ENCODE measurements at regions not wholly inside any gene's neighbourhood (a gene's known extent, or its start where the extent isn't known, plus 50 kb on each side); places are given as distances from the start of the nearest gene placed in this dataset.
"Not testable (repeated sequence)": the region's sequence is repeated elsewhere in the genome, so short reads cannot be mapped to it uniquely, and the experiment has no call there.

GRCh38 chr4:43435291-43435690 is 542.8 kb downstream of the GRXCR1 start:
- DNase-seq (ENCODE audit: low spot score): no peak

- no peak for DNase-seq (ENCODE audit: low spot score)
Measured at GRCh38 chr4:43452948-43453347, 560.4 kb downstream of the GRXCR1 start.

- no peak for DNase-seq (ENCODE audit: low spot score)
Measured at GRCh38 chr4:43456383-43456782, 563.9 kb downstream of the GRXCR1 start.

DNA sequence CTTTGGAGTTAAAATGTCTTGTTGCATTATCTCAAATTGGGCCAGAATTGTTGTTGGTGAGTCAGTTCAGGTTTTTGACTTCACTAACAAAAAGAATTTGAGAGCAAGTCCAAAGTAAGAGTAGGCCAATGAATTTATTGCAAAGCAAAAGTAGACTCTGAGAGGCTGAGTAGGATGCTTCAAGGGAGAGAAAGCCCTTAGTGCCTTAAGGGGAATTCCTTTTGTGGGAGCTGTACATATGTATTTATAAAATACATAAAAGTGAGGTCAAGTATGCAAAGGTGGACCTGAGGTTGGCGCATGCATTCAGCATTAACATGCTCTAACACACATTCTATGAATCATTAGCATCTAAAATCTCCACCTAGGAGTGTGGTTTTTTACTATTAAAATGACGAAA is 565.4 kb downstream of the GRXCR1 start:
- DNase-seq (ENCODE audit: low spot score): no peak

GRCh38 chr4:43458293-43458692 is 565.8 kb downstream of the GRXCR1 start:
- no peak for DNase-seq (ENCODE audit: low spot score)

- DNase-seq (ENCODE audit: low spot score): no peak
Measured at GRCh38 chr4:43471950-43472349, 579.4 kb downstream of the GRXCR1 start.

DNA sequence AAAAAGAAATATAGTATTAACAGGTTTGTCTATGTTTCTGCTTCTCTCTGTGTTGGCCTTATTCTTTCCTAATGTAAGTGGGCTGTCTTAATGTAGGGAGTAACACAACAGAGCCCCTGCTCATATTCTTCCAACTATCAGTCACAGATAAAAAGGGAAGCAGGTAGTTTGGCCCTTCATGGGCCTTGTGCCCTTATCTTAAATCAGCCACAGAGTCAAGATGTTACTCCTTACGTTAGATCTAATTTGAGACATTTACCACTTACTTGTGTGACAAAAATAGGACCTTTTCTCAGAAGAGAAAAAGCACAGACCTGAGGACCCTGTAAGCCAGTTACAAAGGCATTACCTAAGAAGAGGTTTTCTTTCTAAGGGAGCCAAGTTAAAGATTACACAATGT is 589.0 kb downstream of the GRXCR1 start:
- DNase-seq (ENCODE audit: low spot score): no peak

DNA sequence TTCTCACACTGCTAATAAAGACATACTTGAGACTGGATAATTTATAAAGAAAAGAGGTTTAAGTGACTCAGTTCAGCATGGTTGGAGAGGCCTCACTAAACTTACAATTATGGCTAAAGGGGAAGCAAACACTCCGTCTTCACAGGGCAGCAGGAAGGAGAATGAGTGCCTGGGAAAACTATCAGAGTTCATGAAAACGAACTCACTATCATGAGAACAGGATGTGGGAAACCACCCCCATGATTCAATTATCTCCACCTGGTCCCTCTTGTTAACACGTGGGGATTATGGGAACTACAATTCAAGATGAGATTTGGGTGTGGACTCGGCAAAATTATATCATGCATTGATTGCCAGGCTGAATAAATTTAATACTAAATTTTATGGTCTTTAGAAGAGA is 592.7 kb downstream of the GRXCR1 start:
- no peak for DNase-seq (ENCODE audit: low spot score)

- no peak for DNase-seq (ENCODE audit: low spot score)
Measured at GRCh38 chr4:43496188-43496587, 603.7 kb downstream of the GRXCR1 start.

DNA sequence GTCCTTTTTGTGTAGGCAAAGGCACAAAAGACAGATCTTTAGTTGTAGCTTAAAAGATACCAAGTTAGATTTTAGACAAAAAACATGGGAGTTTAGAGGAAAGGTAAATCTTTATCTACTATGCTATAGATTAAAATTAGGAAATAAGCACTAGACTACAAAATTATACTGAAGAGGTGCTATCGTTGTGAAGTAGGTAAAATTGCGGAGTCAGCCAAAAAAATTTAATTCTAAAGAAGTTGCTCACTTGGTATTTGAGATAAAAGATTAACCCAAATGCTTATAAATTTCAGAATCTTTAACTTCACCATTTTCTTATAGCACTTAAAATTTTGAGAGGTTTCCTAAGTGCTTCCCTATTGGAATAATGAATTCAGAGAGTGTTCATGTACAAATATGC is 604.1 kb downstream of the GRXCR1 start:
- DNase-seq (ENCODE audit: low spot score): no peak

- DNase-seq (ENCODE audit: low spot score): not testable (repeated sequence)
Measured at GRCh38 chr4:43505823-43506222, 613.3 kb downstream of the GRXCR1 start.

- no peak for DNase-seq (ENCODE audit: low spot score)
Measured at GRCh38 chr4:43512253-43512652, 619.7 kb downstream of the GRXCR1 start.

- no peak for DNase-seq (ENCODE audit: low spot score)
Measured at GRCh38 chr4:43525646-43526045, 633.1 kb downstream of the GRXCR1 start.

GRCh38 chr4:43547561-43547960 is 655.0 kb downstream of the GRXCR1 start:
- DNase-seq (ENCODE audit: low spot score): no peak

DNA sequence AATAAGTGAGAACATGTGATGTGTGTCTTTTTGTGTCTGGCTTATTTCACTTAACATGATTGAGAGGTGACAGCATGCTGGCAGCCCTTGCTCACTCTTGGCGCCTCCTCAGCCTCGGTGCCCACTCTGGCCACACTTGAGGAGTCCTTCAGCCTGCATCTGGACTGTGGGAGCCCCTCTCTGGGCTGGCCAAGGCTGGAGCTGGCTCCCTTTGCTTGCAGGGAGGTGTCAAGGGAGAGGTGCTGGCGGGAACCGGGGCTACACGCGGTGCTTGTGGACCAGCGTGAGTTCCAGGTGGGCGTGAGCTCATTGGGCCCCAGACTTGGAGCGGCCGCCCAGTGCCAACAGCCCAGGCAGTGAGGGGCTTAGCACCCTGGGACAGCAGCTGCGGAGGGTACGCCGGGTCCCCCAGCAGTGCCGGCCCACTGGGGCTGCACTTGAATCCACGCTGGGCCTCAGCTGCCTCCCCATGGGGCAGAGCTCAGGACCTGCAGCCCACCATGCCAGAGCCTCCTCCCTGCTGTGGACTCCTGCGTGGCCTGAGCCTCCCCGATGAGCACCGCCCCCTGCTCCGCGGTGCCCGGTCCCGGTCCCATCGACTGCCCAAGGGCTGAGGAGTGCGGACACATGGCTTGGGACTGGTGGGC is 658.6 kb downstream of the GRXCR1 start:
- no peak for DNase-seq (ENCODE audit: low spot score)

GRCh38 chr4:43556262-43556661 is 663.7 kb downstream of the GRXCR1 start:
- no peak for DNase-seq (ENCODE audit: low spot score)

DNA sequence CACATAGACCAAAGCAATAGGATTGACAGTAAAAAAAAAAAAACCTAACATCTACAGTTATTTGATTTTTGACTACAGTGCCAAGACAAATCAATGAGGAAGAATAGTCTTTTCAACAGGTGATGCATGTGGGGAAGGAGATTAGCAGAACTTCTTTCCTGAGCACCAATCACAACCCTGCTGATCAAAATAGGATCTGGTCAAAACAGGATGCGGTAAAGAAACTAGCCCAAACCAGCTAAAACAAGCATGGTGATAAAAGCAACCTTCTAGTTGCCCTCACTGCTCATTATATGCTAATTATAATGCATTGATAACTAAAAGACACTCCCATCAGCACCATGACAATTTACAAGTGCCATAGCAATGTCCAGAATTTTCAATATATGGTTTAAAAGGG is 667.5 kb downstream of the GRXCR1 start:
- no peak for DNase-seq (ENCODE audit: low spot score)

DNA sequence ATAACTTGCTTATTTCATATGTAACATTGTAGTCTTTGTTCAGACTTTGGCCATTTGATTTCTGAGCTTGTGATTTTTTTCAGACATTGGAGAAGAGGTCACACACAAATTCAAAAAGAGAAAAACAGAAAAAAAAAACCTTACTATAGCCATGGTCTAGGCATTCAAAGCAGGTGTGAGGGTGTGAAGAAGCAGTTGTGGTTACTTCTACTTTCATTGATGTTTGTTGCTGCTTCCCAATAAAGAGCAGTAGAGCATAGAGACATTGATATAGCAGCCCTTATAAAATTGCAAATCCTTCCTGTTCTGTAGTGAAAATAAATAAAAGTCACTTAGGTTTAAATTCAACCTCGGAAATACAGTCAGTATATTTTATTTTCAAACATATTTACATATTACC is 671.6 kb downstream of the GRXCR1 start:
- DNase-seq (ENCODE audit: low spot score): no peak

DNA sequence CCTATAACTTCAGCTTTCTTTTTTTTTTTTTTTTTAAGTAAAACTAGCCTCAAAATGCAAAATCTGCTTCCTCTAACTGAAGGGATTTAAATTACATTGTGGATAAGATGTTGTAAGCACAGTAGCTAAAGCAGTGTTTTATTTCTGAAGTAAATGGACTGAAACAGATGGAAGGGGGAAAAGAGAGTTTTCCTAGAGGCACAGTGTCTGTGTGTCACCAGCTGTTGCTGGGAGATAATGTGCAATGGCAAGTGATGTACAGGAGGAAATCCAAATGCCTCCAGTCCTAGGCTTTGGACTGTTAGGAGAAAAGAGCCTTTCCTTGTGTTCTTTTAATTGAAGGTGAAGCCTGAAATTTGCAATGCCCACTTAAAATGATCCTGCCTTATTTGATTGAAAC is 672.1 kb downstream of the GRXCR1 start:
- no peak for DNase-seq (ENCODE audit: low spot score)

- DNase-seq (ENCODE audit: low spot score): no peak
Measured at GRCh38 chr4:43567644-43568043, 675.1 kb downstream of the GRXCR1 start.

- DNase-seq (ENCODE audit: low spot score): no peak
Measured at GRCh38 chr4:43586813-43587212, 694.3 kb downstream of the GRXCR1 start.

DNA sequence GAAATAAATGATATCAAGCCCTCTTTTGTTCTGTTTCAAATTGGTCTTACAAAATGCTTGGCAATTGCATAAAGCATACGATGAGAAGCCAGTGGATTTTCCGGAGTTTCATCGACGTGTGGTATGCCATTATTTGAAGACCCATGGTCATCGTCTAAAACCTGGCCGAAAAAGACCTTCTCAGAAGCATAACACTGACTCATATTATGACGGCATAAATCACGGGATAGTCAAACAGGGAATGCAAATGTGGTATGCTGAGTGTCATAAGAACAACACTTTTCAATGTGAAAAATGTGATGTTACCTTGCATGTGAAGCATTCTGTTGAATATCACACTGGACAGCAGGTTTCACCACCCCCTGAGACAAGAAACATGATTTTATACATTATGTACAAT is 695.2 kb downstream of the GRXCR1 start:
- DNase-seq (ENCODE audit: low spot score): no peak

DNA sequence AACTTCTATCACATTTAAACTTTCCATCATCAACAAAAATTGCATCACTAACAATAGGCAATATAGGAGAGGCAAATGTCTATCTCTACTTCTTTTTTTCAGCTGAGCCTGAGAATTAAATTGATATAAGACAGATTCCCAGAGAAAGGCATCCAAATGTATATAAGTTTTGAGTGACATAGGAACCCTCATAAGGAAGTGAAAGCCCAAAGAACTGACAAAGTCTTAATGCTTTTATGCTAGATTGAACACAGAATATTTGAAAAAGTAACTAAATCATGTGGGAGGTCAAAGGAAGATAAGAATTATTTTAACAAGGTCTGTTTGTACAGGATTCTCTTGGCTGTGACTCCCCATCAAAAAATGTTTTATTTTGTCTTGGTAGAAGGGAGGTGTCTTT is 714.9 kb downstream of the GRXCR1 start:
- DNase-seq (ENCODE audit: low spot score): no peak

DNA sequence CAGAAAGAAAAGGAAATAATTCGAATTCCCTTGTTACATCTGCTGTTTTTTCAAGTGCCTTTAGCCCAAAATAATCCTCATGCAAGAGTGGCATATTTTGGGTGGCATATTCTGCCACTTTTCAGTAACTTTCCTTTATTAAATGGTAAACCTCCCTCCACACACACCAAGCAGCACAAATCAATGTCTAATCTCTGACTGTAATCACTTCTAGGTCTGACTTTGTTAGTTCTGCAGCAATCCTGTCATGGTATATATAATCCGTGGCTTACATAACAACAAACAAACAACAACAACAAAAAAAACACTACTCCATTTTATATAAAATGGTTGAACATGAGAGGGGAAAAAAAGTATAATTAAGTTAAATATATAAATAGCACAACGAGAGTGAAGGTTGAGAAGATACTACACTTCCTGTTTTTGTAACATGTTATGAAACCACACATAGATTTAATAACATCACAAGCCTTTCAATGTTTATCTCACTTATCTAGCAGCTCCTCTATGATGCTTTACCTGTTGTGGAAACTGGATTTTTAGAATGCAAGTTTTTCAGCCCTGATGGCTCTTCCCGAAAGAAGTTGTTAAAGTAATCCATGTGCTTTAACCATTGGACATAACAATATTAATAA is 715.4 kb downstream of the GRXCR1 start:
- DNase-seq (ENCODE audit: low spot score): no peak
